Subcutaneous abdominal adipose tissue (tissue), 5 donors: ENCODE measurements at regions not wholly inside any gene's neighbourhood (a gene's known extent, or its start where the extent isn't known, plus 50 kb on each side); places are given as distances from the start of the nearest gene placed in this dataset.

ENCODE experiments used
- H3K27ac ChIP-seq: one replicate; pipeline ENCODE4 v1.7.0; 2013; ENCODE audit warnings: low read depth, mild to moderate bottlenecking, inconsistent platforms, low read length, moderate library complexity
- H3K27me3 ChIP-seq, 5 donors: one replicate each; pipeline ENCODE4 v1.7.0; 2013; ENCODE audit warnings: low read length in 5 of 5, inconsistent platforms in 1 of 5; ENCODE audit not compliant: control insufficient read depth in 5 of 5, insufficient read depth in 4 of 5
- H3K36me3 ChIP-seq, 5 donors: one replicate each; pipeline ENCODE4 v1.7.0; 2013; ENCODE audit warnings: low read length in 5 of 5; ENCODE audit not compliant: control insufficient read depth in 5 of 5, insufficient read depth in 5 of 5
- H3K4me1 ChIP-seq, 5 donors: one replicate each; pipeline ENCODE4 v1.7.0; 2013; ENCODE audit warnings: low read length in 5 of 5, mild to moderate bottlenecking in 3 of 5, moderate library complexity in 1 of 5; ENCODE audit not compliant: control insufficient read depth in 5 of 5, insufficient read depth in 5 of 5
- H3K4me3 ChIP-seq, 5 donors: one replicate each; pipeline ENCODE4 v1.7.0; 2013; ENCODE audit warnings: low read length in 5 of 5, low read depth in 1 of 5
- H3K9ac ChIP-seq, 5 donors: one replicate each; pipeline ENCODE4 v1.7.0; 2013; ENCODE audit warnings: low read length in 5 of 5, mild to moderate bottlenecking in 4 of 5, moderate library complexity in 3 of 5
- H3K9me3 ChIP-seq, 5 donors: one replicate each; pipeline ENCODE4 v1.7.0; 2013; ENCODE audit warnings: low read length in 5 of 5; ENCODE audit not compliant: control insufficient read depth in 5 of 5
- donor health status: healthy.
- donor health status: healthy.
- donor health status: healthy.
- donor health status: healthy.
- donor health status: healthy.

DNA sequence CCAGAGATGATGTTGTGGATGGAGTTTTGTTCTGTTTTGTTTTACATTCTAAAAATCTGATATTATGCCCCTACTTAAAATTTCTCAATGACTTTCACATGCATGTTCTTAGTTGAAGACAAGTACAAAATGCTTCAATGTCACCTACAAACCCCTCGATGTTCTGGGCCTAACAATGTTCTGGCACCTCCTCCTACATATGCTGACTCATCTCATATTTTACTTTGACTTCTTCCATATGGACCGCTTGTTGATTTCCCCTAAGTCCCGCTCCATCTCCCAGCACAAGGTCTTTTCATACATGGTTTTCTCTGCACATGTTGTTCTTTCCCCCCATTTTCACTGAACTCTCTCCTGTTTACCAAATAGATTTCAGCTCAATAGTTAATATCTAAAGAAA, 441.4 kb downstream of the CNTN6 start:
- H3K9me3 ChIP-seq: peaks cover 0 to 12% (median 3%) of the 10 kb centered on the region in 5 donors
- H3K4me1 ChIP-seq: no peaks in the 10 kb centered on the region
- no peak overlapping the region for H3K27ac ChIP-seq
- no peak overlapping the region for H3K4me3 ChIP-seq
- H3K27me3 ChIP-seq: no peaks in the 10 kb centered on the region
- no peaks in the 10 kb centered on the region for H3K36me3 ChIP-seq
- H3K9ac ChIP-seq: no peak overlapping the region

DNA sequence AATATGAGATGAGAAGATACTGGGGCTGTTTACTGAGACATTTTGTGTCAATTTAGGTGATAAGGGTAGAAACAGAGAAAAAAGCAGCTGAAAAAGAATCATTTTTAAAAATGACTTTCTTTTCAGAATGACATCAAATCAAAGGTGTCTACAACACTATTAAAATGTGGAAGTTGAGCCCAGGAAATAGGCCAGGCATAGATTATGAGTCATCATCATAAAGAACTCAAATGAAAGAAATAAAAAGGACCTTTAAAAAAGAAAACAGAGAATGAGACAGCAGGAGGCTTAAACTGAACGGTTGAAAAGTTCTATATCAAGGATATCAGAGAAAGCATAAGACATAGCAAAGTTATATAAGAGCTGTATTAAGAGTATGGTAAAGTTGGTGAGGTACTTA, 442.5 kb downstream of the CNTN6 start:
- Histone ChIP-seq H3K27ac (no peak overlapping the region), H3K9me3 (peaks cover 0 to 12% (median 3%) of the 10 kb centered on the region in 5 donors), H3K4me3 (no peak overlapping the region), H3K9ac (no peak overlapping the region), H3K36me3 (no peaks in the 10 kb centered on the region), H3K27me3 (no peaks in the 10 kb centered on the region), H3K4me1 (no peaks in the 10 kb centered on the region)

DNA sequence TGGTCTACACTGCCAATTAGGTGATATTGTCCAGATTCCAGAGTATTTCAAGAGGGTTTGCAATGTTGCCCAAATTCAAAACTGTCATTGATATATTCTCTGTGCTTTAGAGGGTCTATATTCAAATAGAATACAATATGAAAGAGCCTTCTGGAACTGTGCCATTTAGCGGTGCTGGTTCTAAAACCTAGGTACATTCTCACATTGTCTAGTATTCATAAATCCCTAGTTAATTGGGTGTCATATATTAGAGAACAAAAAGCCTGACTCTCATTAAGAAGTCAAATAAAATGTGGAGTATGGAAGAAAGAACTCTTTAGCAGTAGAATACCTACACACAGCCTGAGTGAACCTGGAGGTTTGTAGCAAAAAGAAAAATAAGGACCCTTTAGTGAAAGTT, 447.9 kb downstream of the CNTN6 start:
- no peak overlapping the region for H3K9ac ChIP-seq
- H3K27ac ChIP-seq: no peak overlapping the region
- H3K36me3 ChIP-seq: no peaks in the 10 kb centered on the region
- H3K4me1 ChIP-seq: no peaks in the 10 kb centered on the region
- H3K4me3 ChIP-seq: no peak overlapping the region
- H3K27me3 ChIP-seq: no peaks in the 10 kb centered on the region
- H3K9me3 ChIP-seq: peaks cover 0 to 12% (median 3%) of the 10 kb centered on the region in 5 donors

DNA sequence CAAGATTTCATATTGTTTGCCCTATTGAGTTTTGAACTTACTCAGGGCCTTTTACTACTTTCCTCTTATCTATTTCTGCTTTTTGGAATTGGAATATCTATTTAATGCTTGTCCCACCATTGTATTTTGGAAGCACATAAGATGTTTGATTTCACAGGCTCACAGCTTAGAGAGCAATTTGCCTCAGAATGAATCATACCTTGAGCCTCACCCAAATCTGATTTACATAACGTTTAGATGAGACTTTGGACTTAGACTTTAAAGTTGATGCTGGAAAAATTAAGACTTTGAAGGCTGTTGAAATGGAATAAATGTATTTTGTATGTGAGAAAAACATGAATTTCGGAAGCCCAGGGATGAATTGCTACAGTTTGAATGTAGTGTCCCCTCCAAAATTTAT, 458.9 kb downstream of the CNTN6 start:
- Histone ChIP-seq H3K9me3 (no peaks in the 10 kb centered on the region), H3K4me3 (no peak overlapping the region), H3K9ac (no peak overlapping the region), H3K36me3 (no peaks in the 10 kb centered on the region), H3K4me1 (no peaks in the 10 kb centered on the region), H3K27ac (no peak overlapping the region), H3K27me3 (no peaks in the 10 kb centered on the region)

DNA sequence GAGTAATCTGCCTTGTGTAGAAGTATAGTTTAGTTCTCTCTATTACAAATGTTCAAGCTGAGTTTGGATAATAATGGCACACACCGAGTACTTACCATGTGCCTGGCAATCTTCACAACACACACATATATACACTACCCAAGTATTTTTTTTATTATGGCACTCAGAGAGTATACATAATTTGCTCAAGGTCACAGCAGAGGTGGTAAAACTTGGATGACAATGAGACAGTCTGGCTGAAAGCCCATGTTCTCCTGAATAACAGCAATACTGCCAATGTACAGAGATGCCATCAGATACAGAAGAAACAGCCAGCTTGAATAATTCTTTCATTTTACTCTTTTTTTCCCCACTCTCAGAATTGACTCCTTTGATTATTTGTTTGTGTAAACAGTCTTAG, 460.0 kb downstream of the CNTN6 start:
- Histone ChIP-seq H3K4me3 (no peak overlapping the region), H3K9ac (no peak overlapping the region), H3K36me3 (no peaks in the 10 kb centered on the region), H3K9me3 (no peaks in the 10 kb centered on the region), H3K4me1 (no peaks in the 10 kb centered on the region), H3K27me3 (no peaks in the 10 kb centered on the region), H3K27ac (no peak overlapping the region)

DNA sequence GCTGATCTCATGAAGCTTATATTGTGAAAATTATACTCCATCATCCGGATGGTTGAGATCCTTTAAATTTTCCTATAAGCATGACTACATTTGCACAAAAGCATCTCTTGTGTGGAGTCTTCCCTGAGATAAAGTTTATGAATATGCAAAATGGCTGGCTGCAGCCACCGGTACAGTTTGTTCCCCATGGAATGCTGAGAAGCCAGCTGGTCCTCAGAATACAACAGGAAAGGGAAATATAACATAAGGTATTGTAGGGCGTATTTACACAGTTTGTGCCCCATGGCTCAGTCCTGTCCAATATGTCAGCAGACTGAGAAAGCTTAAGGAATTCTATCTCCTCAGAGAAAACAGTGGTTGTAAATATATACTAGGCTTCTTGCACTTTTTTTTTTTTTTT, 468.6 kb downstream of the CNTN6 start:
- Histone ChIP-seq H3K9ac (no peak overlapping the region), H3K27me3 (no peaks in the 10 kb centered on the region), H3K36me3 (no peaks in the 10 kb centered on the region), H3K4me3 (no peak overlapping the region), H3K27ac (no peak overlapping the region), H3K4me1 (no peaks in the 10 kb centered on the region), H3K9me3 (no peaks in the 10 kb centered on the region)

DNA sequence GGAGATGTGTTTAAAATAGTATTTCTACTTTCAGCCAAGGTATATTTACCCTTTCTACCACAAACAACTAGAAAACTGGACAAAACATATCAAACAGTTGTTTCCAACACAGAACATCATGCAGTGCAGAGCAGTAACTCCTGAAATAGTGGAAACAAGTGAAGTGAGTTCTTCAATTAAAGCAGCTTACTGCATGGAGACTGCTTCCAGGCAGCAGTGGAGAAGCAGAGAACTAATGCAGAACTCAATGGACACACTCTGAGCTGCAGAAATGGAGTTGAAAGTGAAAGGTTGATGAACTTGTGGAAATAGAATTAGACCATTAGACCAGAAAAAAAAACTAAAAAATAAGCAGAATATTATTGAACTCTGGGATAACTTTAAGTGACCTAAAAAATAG, 478.9 kb downstream of the CNTN6 start:
- Histone ChIP-seq H3K4me1 (no peaks in the 10 kb centered on the region), H3K9ac (no peak overlapping the region), H3K36me3 (no peaks in the 10 kb centered on the region), H3K27me3 (no peaks in the 10 kb centered on the region), H3K4me3 (no peak overlapping the region), H3K9me3 (peaks cover 0 to 3% (median 0%) of the 10 kb centered on the region in 5 donors), H3K27ac (no peak overlapping the region)

DNA sequence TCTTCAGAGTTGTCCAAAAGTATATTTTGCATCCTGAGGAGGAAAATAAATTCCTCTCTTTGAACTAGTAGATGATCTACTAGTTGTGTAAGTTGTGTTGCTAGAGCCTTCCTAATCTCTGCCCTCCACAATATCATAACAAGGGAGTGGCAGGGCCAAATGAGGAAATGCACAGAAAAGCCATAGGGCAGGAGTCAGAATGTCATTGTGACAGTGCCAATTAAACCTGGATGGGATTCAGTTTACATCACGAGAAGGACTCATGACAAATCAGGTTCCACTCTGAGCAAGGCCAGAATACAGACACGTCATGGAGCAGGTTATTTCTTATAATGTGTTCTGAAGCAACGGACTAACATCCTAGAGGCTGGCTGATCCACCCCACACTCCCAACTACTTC, 483.2 kb downstream of the CNTN6 start:
- peaks cover 0 to 14% (median 5%) of the 10 kb centered on the region in 5 donors for H3K4me1 ChIP-seq
- no peaks in the 10 kb centered on the region for H3K36me3 ChIP-seq
- H3K4me3 ChIP-seq: no peak overlapping the region
- H3K9ac ChIP-seq: no peak overlapping the region
- peaks cover 0 to 3% (median 0%) of the 10 kb centered on the region in 5 donors for H3K9me3 ChIP-seq
- H3K27me3 ChIP-seq: no peaks in the 10 kb centered on the region
- no peak overlapping the region for H3K27ac ChIP-seq

DNA sequence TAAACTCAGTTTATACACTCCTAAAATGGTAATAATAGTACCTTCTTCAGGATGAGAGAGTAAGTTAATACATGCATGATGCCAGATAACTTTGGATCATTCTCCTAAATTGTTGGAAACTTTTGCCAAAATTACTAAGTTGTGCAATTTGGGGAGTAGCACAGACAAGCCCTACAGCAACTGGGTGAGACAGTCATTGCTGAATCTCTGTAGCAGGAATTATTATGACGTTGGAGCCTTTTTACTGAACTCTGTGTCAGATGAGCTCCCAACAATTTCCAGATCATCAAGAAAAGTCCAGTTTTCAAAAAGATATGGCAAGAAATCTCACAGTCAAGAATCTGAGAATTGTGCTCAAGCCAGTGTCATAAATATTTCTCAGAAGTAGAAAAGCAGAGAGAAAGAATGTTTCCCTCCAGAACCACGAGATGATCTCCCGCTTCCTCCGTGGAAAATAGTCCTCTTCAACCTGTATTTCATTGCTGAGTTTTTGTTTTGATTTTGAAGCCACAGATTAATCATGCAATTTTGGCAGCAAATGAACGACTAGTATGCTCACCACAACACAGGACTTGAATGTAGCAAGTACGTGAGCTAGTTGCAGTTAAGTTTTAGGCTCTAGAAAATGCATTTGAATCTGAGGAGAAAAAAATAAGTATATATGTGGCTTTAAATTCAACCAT, 485.4 kb downstream of the CNTN6 start:
- Histone ChIP-seq H3K27me3 (no peaks in the 10 kb centered on the region), H3K4me3 (peak overlapping the region in 4 of 5 donors; percentile 3 to 49 (median 39)), H3K36me3 (no peaks in the 10 kb centered on the region), H3K4me1 (peaks cover 0 to 14% (median 5%) of the 10 kb centered on the region in 5 donors), H3K27ac (peak overlapping the region; percentile 92), H3K9me3 (peaks cover 0 to under 1% (median 0%) of the 10 kb centered on the region in 5 donors), H3K9ac (peak overlapping the region in 4 of 5 donors; percentile 0 to 66 (median 45))

DNA sequence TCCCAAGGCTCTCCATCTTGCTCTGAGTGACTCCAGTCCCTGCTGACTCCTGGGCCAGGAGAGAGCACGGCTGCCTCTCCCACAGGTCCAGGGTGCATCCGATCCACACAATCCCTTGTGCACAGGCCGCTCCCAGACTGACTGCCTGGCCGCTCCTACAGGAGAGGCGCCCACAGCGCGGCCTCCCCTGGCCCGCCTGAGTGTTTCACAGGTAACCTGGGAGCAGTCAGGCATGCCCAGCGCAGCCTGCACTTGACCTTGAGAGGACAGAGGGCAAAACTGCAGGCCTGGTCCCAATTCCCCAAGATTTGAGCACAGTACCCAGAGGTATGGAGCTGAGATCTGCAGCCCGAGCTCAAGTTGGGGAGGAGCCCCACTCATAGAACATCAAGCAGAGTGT, 490.2 kb downstream of the CNTN6 start:
- Histone ChIP-seq H3K27ac (no peak overlapping the region), H3K4me1 (peaks cover 0 to 9% (median 0%) of the 10 kb centered on the region in 5 donors), H3K27me3 (no peaks in the 10 kb centered on the region), H3K9me3 (peaks cover 0 to 10% (median 2%) of the 10 kb centered on the region in 5 donors), H3K4me3 (no peak overlapping the region), H3K9ac (no peak overlapping the region), H3K36me3 (no peaks in the 10 kb centered on the region)
